GM21447 (cell line): ENCODE measurements at regions not wholly inside any gene's neighbourhood (a gene's known extent, or its start where the extent isn't known, plus 50 kb on each side); places are given as distances from the start of the nearest gene placed in this dataset.
"Not testable (repeated sequence)": the region's sequence is repeated elsewhere in the genome, so short reads cannot be mapped to it uniquely, and the experiment has no call there.

ENCODE experiments used
- ATAC-seq: cut with Tn5 transposase; IDR thresholded peaks from one replicate; pipeline ENCODE4 v1.9.1; 2021; ENCODE audit not compliant: unreplicated experiment

GRCh38 chr14:101616202-101616601 is 54.9 kb downstream of the DIO3 start:
- ATAC-seq: no peak

- ATAC-seq: no peak
Observed at GRCh38 chr14:101619484-101619883, 58.2 kb downstream of the DIO3 start.

- ATAC-seq: no peak
Observed at GRCh38 chr14:101620031-101620788, 58.9 kb downstream of the DIO3 start.

- ATAC-seq: no peak
Observed at GRCh38 chr14:101620821-101621785, 59.8 kb downstream of the DIO3 start.

GRCh38 chr14:101622251-101623076 is 61.2 kb downstream of the DIO3 start:
- no peak for ATAC-seq

GRCh38 chr14:101623077-101623372 is 61.7 kb downstream of the DIO3 start:
- ATAC-seq: no peak

- no peak for ATAC-seq
Observed at GRCh38 chr14:101623685-101624444, 62.6 kb downstream of the DIO3 start.

GRCh38 chr14:101624536-101624935 is 63.2 kb downstream of the DIO3 start:
- ATAC-seq: no peak

- no peak for ATAC-seq
Observed at GRCh38 chr14:101625336-101626097, 64.2 kb downstream of the DIO3 start.

GRCh38 chr14:101626331-101626730 is 65.0 kb downstream of the DIO3 start:
- no peak for ATAC-seq

- no peak for ATAC-seq
Observed at GRCh38 chr14:101627915-101628262, 66.6 kb downstream of the DIO3 start.

- ATAC-seq: peak; percentile 81
Observed at GRCh38 chr14:101628471-101628966, 67.2 kb downstream of the DIO3 start.

- ATAC-seq: no peak
Observed at GRCh38 chr14:101628975-101629374, 67.7 kb downstream of the DIO3 start.

- no peak for ATAC-seq
Observed at GRCh38 chr14:101630056-101630965, 69.0 kb downstream of the DIO3 start.

GRCh38 chr14:101631199-101631598 is 69.9 kb downstream of the DIO3 start:
- ATAC-seq: no peak

GRCh38 chr14:101631970-101632369 is 70.7 kb downstream of the DIO3 start:
- not testable (repeated sequence) for ATAC-seq

GRCh38 chr14:101632520-101632919 is 71.2 kb downstream of the DIO3 start:
- ATAC-seq: no peak

- no peak for ATAC-seq
Observed at GRCh38 chr14:101633276-101633675, 72.0 kb downstream of the DIO3 start.
